NB4 (cell line): ENCODE measurements at regions not wholly inside any gene's neighbourhood (a gene's known extent, or its start where the extent isn't known, plus 50 kb on each side); places are given as distances from the start of the nearest gene placed in this dataset.

ENCODE experiments used
- CTCF ChIP-seq: IDR thresholded peaks from one replicate; pipeline ENCODE4 v1.5.1; 2012; ENCODE audit warnings: low read depth, low read length
- MAX ChIP-seq: IDR thresholded peaks from 2 replicates; pipeline ENCODE4 v1.6.1; 2011; ENCODE audit warnings: low read depth, low read length
- MYC ChIP-seq: IDR thresholded peaks from 2 replicates; pipeline ENCODE4 v1.6.1; 2011; ENCODE audit warnings: low read depth, low read length
- POLR2A ChIP-seq: IDR thresholded peaks from 2 replicates; pipeline ENCODE4 v1.6.1; 2011; ENCODE audit warnings: mild to moderate bottlenecking; ENCODE audit not compliant: insufficient read length; ENCODE audit errors: extremely low read depth

GRCh38 chr2:234405462-234405861 is 91.4 kb downstream of the ARL4C start:
- TF ChIP-seq CTCF (no peak), POLR2A (no peak), MYC (no peak), MAX (no peak)
